Vagina (tissue), 2 donors: ENCODE measurements at regions not wholly inside any gene's neighbourhood (a gene's known extent, or its start where the extent isn't known, plus 50 kb on each side); places are given as distances from the start of the nearest gene placed in this dataset.

Source experiments
- POLR2AphosphoS5 ChIP-seq, 2 donors: sonication (generic); formaldehyde crosslinking; IDR thresholded peaks; one replicate each; pipeline ENCODE4 v1.9.0; 2017; ENCODE audit warnings: antibody characterized with exemption in 2 of 2, mild to moderate bottlenecking in 2 of 2, low read depth in 1 of 2; ENCODE audit not compliant: insufficient read depth in 1 of 2
- TF ChIP-seq, protein P1 (sequence below), 3 experiments: fragments of 450-650 bp in 2 of 3; fragments of 200-600 bp in 1 of 3; sonication (generic) in 1 of 3; IDR thresholded peaks; one replicate each; pipeline ENCODE4 v1.5.1; 2017 to 2019; ENCODE audit warnings: antibody characterized with exemption in 3 of 3, mild to moderate bottlenecking in 2 of 3, moderate library complexity in 2 of 3

DNA sequence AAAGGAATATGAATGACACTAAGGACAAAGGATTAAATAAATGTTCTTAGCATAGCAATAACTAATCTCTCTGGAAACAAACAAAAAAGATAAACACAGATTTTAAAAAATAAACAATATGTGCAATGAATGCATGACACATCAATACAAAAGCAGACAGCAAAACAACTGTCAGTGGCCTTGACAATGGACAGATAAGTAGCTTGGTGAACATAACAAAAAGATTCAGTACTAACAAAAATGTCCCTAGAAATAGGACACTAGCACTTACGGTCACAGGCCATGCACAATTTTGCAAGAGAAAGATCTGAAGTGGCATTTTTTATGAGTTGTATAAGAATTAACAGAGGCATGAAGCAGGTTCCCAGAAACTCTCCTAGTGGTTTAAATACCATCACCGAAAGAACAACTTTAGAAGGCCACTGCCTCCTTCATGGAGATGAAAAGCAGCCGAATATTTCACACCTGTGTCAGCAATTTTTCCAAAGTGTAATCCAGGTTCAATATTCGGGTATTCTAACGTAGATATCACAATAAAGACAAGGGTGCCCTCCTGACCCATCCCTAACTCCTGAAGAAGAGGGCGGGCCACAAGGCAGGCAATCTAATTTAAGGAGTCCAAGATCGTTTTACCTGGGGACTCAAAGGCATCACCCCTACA lies 231.3 kb upstream of the MKLN1 start:
- TF ChIP-seq, protein P1, sequence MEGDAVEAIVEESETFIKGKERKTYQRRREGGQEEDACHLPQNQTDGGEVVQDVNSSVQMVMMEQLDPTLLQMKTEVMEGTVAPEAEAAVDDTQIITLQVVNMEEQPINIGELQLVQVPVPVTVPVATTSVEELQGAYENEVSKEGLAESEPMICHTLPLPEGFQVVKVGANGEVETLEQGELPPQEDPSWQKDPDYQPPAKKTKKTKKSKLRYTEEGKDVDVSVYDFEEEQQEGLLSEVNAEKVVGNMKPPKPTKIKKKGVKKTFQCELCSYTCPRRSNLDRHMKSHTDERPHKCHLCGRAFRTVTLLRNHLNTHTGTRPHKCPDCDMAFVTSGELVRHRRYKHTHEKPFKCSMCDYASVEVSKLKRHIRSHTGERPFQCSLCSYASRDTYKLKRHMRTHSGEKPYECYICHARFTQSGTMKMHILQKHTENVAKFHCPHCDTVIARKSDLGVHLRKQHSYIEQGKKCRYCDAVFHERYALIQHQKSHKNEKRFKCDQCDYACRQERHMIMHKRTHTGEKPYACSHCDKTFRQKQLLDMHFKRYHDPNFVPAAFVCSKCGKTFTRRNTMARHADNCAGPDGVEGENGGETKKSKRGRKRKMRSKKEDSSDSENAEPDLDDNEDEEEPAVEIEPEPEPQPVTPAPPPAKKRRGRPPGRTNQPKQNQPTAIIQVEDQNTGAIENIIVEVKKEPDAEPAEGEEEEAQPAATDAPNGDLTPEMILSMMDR (IDR thresholded peaks at IDR 0.05) = no peak
- TF ChIP-seq POLR2AphosphoS5 (IDR thresholded peaks at IDR 0.05; ENCODE audit: insufficient read depth in 1 of 2, low read depth in 1 of 2) = no peak
